Breast epithelium (tissue), 3 donors: ENCODE measurements at regions not wholly inside any gene's neighbourhood (a gene's known extent, or its start where the extent isn't known, plus 50 kb on each side); places are given as distances from the start of the nearest gene placed in this dataset.

ENCODE experiments used
- CTCF ChIP-seq, 3 donors: fragments of 450-650 bp; IDR thresholded peaks; one replicate each; pipeline ENCODE4 v1.5.1; 2016 to 2017; ENCODE audit warnings: antibody characterized with exemption in 3 of 3, mild to moderate bottlenecking in 3 of 3, moderate library complexity in 3 of 3
- POLR2A ChIP-seq: fragments of 450-650 bp; IDR thresholded peaks from one replicate; pipeline ENCODE4 v1.6.1; 2016; ENCODE audit warnings: antibody characterized with exemption, mild to moderate bottlenecking, moderate library complexity
- POLR2AphosphoS5 ChIP-seq, 3 donors: sonication (generic); formaldehyde crosslinking; IDR thresholded peaks; one replicate each; pipeline ENCODE4 v1.6.1; 2017; ENCODE audit warnings: antibody characterized with exemption in 3 of 3

DNA sequence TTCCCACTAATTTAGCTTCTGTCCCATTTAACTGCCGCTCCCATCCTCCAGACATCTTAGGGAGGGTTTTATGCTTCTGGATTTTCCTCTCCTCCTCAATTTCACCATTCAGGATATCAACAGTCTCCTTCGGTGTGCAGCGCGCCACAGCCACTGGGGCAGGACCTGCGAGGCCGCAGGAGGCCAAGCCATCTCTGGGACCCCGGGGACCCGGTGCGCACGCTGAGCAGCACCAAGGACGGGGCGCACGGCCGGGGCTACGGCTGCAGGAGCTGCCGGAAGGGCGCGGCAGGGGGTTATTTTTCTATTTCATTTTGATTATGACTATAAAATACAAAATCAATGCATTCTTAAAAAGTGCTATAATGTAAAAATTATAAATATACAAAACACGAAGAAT lies 1238.4 kb upstream of the NCAM2 start:
- TF ChIP-seq CTCF (IDR thresholded peaks at IDR 0.05) (no peak), POLR2A (no peak), POLR2AphosphoS5 (IDR thresholded peaks at IDR 0.05) (no peak)
